Thyroid gland (tissue), 4 donors: ENCODE measurements at regions not wholly inside any gene's neighbourhood (a gene's known extent, or its start where the extent isn't known, plus 50 kb on each side); places are given as distances from the start of the nearest gene placed in this dataset.

Source experiments
- POLR2A ChIP-seq, 2 donors: fragments of 450-650 bp; IDR thresholded peaks; one replicate each; pipeline ENCODE4 v1.6.1; 2017; ENCODE audit warnings: antibody characterized with exemption in 2 of 2, mild to moderate bottlenecking in 2 of 2, moderate library complexity in 1 of 2
- TF ChIP-seq, protein P1 (sequence below), 6 experiments: fragments of 200-600 bp in 3 of 6; fragments of 450-650 bp in 3 of 6; sonication (generic) in 3 of 6; IDR thresholded peaks; one replicate each; pipeline ENCODE4 v1.5.1; 2016 to 2019; ENCODE audit warnings: antibody characterized with exemption in 6 of 6, mild to moderate bottlenecking in 2 of 6, inconsistent platforms in 1 of 6, moderate library complexity in 1 of 6

DNA sequence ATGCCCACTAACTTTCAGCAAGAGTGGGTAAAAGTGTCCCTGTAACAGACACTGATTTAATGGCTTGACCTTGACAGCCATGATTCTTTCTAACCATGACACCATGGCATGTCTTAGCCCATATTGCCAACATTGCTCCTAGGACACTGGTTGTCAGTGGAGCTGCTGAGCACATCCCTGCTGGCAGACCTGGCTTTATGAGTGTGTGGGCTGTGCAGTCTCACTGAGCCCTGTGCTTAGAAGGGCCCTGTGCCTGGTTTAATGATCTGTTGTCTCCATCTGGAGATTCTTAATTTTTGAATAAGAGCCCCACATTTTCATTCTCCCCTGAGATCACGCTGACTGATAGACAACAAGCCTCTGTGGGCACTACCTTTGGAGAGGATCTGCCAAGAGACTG is 243.1 kb upstream of the KIAA1217 start:
- TF ChIP-seq, protein P1, sequence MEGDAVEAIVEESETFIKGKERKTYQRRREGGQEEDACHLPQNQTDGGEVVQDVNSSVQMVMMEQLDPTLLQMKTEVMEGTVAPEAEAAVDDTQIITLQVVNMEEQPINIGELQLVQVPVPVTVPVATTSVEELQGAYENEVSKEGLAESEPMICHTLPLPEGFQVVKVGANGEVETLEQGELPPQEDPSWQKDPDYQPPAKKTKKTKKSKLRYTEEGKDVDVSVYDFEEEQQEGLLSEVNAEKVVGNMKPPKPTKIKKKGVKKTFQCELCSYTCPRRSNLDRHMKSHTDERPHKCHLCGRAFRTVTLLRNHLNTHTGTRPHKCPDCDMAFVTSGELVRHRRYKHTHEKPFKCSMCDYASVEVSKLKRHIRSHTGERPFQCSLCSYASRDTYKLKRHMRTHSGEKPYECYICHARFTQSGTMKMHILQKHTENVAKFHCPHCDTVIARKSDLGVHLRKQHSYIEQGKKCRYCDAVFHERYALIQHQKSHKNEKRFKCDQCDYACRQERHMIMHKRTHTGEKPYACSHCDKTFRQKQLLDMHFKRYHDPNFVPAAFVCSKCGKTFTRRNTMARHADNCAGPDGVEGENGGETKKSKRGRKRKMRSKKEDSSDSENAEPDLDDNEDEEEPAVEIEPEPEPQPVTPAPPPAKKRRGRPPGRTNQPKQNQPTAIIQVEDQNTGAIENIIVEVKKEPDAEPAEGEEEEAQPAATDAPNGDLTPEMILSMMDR (IDR thresholded peaks at IDR 0.05), result no peak
- TF ChIP-seq POLR2A (IDR thresholded peaks at IDR 0.05), result no peak
